ENCODE measurements at regions not wholly inside any gene's neighbourhood (a gene's known extent, or its start where the extent isn't known, plus 50 kb on each side); places are given as distances from the start of the nearest gene placed in this dataset.

- H3K9me3 ChIP-seq: no peaks in the 10 kb centered on the region
- H3K27me3 ChIP-seq: peaks cover 26 to 98% (median 64%) of the 10 kb centered on the region in 3 donors
- 61 to 75% (median 68%) methylated on average over 3 of the region's 3 CpGs for WGBS, 5 donors
- no peaks in the 10 kb centered on the region for H3K36me3 ChIP-seq
- H3K4me3 ChIP-seq: no peak overlapping the region
- H3K4me1 ChIP-seq: peaks cover 35 to 38% (median 37%) of the 10 kb centered on the region in 4 donors
- TF ChIP-seq POLR2AphosphoS5 (IDR thresholded peaks at IDR 0.05) (no peak), CTCF (IDR thresholded peaks at IDR 0.05) (no peak), EP300 (IDR thresholded peaks at IDR 0.05) (no peak)
- intact Hi-C loops (cut with DNase I; ENCODE audit: low total_unique reads): no loop called here
- H3K27ac ChIP-seq: no peak overlapping the region
- DNase-seq: no peak
These were observed 240.6 kb upstream of the TOPAZ1 start for GRCh38 chr3:44001072-44001471.

GRCh38 chr3:44003801-44004200, 237.9 kb upstream of the TOPAZ1 start:
- H3K4me3 ChIP-seq: no peak overlapping the region
- H3K27ac ChIP-seq: no peak overlapping the region
- no peaks in the 10 kb centered on the region for H3K9me3 ChIP-seq
- intact Hi-C loops (cut with DNase I; ENCODE audit: low total_unique reads): no loop called here
- H3K4me1 ChIP-seq: peaks cover 8 to 11% (median 9%) of the 10 kb centered on the region in 4 donors
- no peak for DNase-seq
- H3K36me3 ChIP-seq: no peaks in the 10 kb centered on the region
- peaks cover 11 to 78% (median 37%) of the 10 kb centered on the region in 3 donors for H3K27me3 ChIP-seq
- TF ChIP-seq CTCF (IDR thresholded peaks at IDR 0.05): no peak
- TF ChIP-seq EP300 (IDR thresholded peaks at IDR 0.05): no peak
- no peak for TF ChIP-seq POLR2A (IDR thresholded peaks at IDR 0.05)
- 70 to 79% (median 75%) methylated on average over 6 of the region's 6 CpGs for WGBS, 5 donors

GRCh38 chr3:44011680-44012079, 230.0 kb upstream of the TOPAZ1 start:
- no peak overlapping the region for H3K27ac ChIP-seq
- intact Hi-C loops (cut with DNase I; ENCODE audit: low total_unique reads): no loop called here
- H3K4me3 ChIP-seq: no peak overlapping the region
- peaks cover 0 to 33% (median 0%) of the 10 kb centered on the region in 3 donors for H3K27me3 ChIP-seq
- no peak for DNase-seq
- H3K9me3 ChIP-seq: no peaks in the 10 kb centered on the region
- no peaks in the 10 kb centered on the region for H3K4me1 ChIP-seq
- H3K36me3 ChIP-seq: no peaks in the 10 kb centered on the region
- WGBS, 5 donors: 90 to 93% (median 90%) methylated on average over 10 of the region's 10 CpGs
- no peak for TF ChIP-seq POLR2A (IDR thresholded peaks at IDR 0.05)
- TF ChIP-seq POLR2AphosphoS5 (IDR thresholded peaks at IDR 0.05): no peak
- TF ChIP-seq CTCF (IDR thresholded peaks at IDR 0.05): no peak
- TF ChIP-seq EP300 (IDR thresholded peaks at IDR 0.05): no peak

- WGBS, 5 donors: 87 to 92% (median 91%) methylated on average over 12 to 13 of the region's 13 CpGs
- no peak for DNase-seq
These were observed 229.4 kb upstream of the TOPAZ1 start for GRCh38 chr3:44012160-44012899.

More at GRCh38 chr3:44012160-44012899, 229.4 kb upstream of the TOPAZ1 start:
- Histone ChIP-seq H3K4me1 (no peaks in the 10 kb centered on the region), H3K9me3 (no peaks in the 10 kb centered on the region), H3K36me3 (no peaks in the 10 kb centered on the region), H3K4me3 (no peak overlapping the region), H3K27ac (no peak overlapping the region), H3K27me3 (peaks cover 0 to 31% (median 0%) of the 10 kb centered on the region in 3 donors)
- intact Hi-C loops (cut with DNase I; ENCODE audit: low total_unique reads): no loop called here
- TF ChIP-seq POLR2A (IDR thresholded peaks at IDR 0.05) (no peak), POLR2AphosphoS5 (IDR thresholded peaks at IDR 0.05) (no peak), CTCF (IDR thresholded peaks at IDR 0.05) (no peak), EP300 (IDR thresholded peaks at IDR 0.05) (no peak)

Data from stomach (tissue), 8 donors.